HepG2 (cell line): ENCODE measurements at regions not wholly inside any gene's neighbourhood (a gene's known extent, or its start where the extent isn't known, plus 50 kb on each side); places are given as distances from the start of the nearest gene placed in this dataset.

Experiments used
- ATAC-seq: fragments of 200-7000 bp; cut with Tn5 transposase; 3 replicates; pipeline ENCODE4 v1.9.1; 2020; ENCODE audit warnings: mild to moderate bottlenecking, moderate library complexity
- BruUV-seq: library from RNA; stranded (reverse); fragments of 400-500 nt; replicated peaks from 2 replicates; lab custom pipeline; 2021; lab: Mats Ljungman, UMichigan
- CTCF ChIA-PET: fragments of 300-600 bp; formaldehyde crosslinking; extraction: SDS; loops from one replicate; lab custom pipeline; 2021; ENCODE audit warnings: low total read pairs, inconsistent platforms, low intra/inter-chr PET ratio; lab: Yijun Ruan, JAX
- POLR2A ChIA-PET: fragments of 350-600 bp; sonication (Branson Sonifier 250); formaldehyde crosslinking; loops from one replicate; lab custom pipeline; 2020; ENCODE audit warnings: antibody characterized with exemption, inconsistent platforms; lab: Yijun Ruan, JAX
- DNase-seq: peaks from one replicate; pipeline ENCODE4 v3.0.0-alpha.2; 2015; ENCODE audit warnings: low spot score
- FAIRE-seq: peaks from 3 replicates; lab custom pipeline; 2011; peaks lifted over from hg19 to GRCh38; lab: Jason Lieb, UNC
- H2AFZ ChIP-seq: one replicate; pipeline ENCODE4 v1.6.1; 2011; ENCODE audit warnings: low read length, inconsistent platforms
- H3K27ac ChIP-seq: fragments of 300-600 bp; 3 replicates; pipeline ENCODE4 v1.8.0; 2011; ENCODE audit warnings: mixed run types, mild to moderate bottlenecking, mixed read lengths, low read length, inconsistent platforms; ENCODE audit not compliant: insufficient read depth; ENCODE audit errors: extremely low read length
- H3K27me3 ChIP-seq, 2 experiments: fragments of 200-600 bp in 1 of 2; 2 replicates in 1 of 2; 3 replicates in 1 of 2; pipeline versions ENCODE4 v1.6.0 to v1.8.0; 2011; ENCODE audit warnings: low read length in 2 of 2, mild to moderate bottlenecking in 2 of 2, moderate library complexity in 2 of 2, inconsistent platforms in 1 of 2; ENCODE audit not compliant: insufficient read depth in 2 of 2, control insufficient read depth in 1 of 2
- H3K36me3 ChIP-seq, 2 experiments: fragments of 200-600 bp in 1 of 2; replicated peaks in 1 of 2; 2 replicates in 1 of 2; 3 replicates in 1 of 2; pipeline versions ENCODE4 v1.5.1 to v1.8.0; 2011; ENCODE audit warnings: low read length in 2 of 2, inconsistent platforms in 1 of 2; ENCODE audit not compliant: insufficient read depth in 2 of 2, control insufficient read depth in 1 of 2
- H3K4me1 ChIP-seq: 2 replicates; pipeline ENCODE4 v1.5.1; 2012; ENCODE audit warnings: low read length, inconsistent platforms; ENCODE audit not compliant: insufficient read depth
- H3K4me2 ChIP-seq: 2 replicates; pipeline ENCODE4 v1.6.0; 2011; ENCODE audit warnings: low read depth, low read length, inconsistent platforms
- H3K4me3 ChIP-seq, 3 experiments: fragments of 200-600 bp in 1 of 3; sonication (generic), shearing (Covaris generic) in 1 of 3; replicated peaks in 1 of 3; 2 replicates each; pipeline ENCODE4 v1.5.1; 2011 to 2016; ENCODE audit warnings: low read length in 3 of 3, inconsistent platforms in 2 of 3, low read depth in 2 of 3, mild to moderate bottlenecking in 2 of 3, control low read depth in 1 of 3, mixed read lengths in 1 of 3; ENCODE audit not compliant: insufficient read depth in 1 of 3
- H3K79me2 ChIP-seq: one replicate; pipeline ENCODE4 v1.6.1; 2011; ENCODE audit warnings: low read length, inconsistent platforms; ENCODE audit not compliant: insufficient read depth
- H3K9ac ChIP-seq: 2 replicates; pipeline ENCODE4 v1.6.0; 2011; ENCODE audit warnings: mild to moderate bottlenecking, low read depth, low read length, inconsistent platforms; ENCODE audit not compliant: insufficient read depth
- H3K9me3 ChIP-seq: 2 replicates; pipeline ENCODE4 v1.5.1; 2012; ENCODE audit warnings: mild to moderate bottlenecking, low read length
- H4K20me1 ChIP-seq: 2 replicates; pipeline ENCODE4 v1.6.0; 2011; ENCODE audit warnings: inconsistent platforms, mild to moderate bottlenecking, low read length, moderate library complexity; ENCODE audit not compliant: insufficient read depth
- ASH2L ChIP-seq: fragments of 300-600, 200-600 bp; sonication (generic); IDR thresholded peaks from 2 replicates; pipeline ENCODE4 v1.7.0; 2017; ENCODE audit warnings: low read depth, mild to moderate bottlenecking, moderate library complexity, mixed read lengths, low read length; ENCODE audit not compliant: insufficient read length
- PRDM4 ChIP-seq: sonication (generic); formaldehyde crosslinking; IDR thresholded peaks from 2 replicates; pipeline ENCODE4 v1.9.0; 2021; ENCODE audit warnings: missing genetic modification reagents, borderline replicate concordance
- RFXAP ChIP-seq: sonication (generic); formaldehyde crosslinking; IDR thresholded peaks from 2 replicates; pipeline ENCODE4 v1.4.0; 2020; ENCODE audit warnings: missing genetic modification reagents, borderline replicate concordance
- WGBS: methylation state at CpG from one replicate; pipeline ENCODE4 v1.1.6; 2017; ENCODE audit warnings: low lambda C conversion rate; 5-methylcytosine and 5-hydroxymethylcytosine counted together
- in situ Hi-C: cut with HindIII; loops from 2 replicates; pipeline ENCODE4 v1.10.0; 2017; ENCODE audit warnings: low pct_unique_long_range_greater_than_20kb; ENCODE audit not compliant: extremely low pct_ligation_motif_present
- intact Hi-C: fragments of 100-400 bp; cut with micrococcal nuclease; formaldehyde crosslinking; loops from one replicate; pipeline ENCODE4 v1.10.0; 2022; ENCODE audit not compliant: unreplicated experiment

DNA sequence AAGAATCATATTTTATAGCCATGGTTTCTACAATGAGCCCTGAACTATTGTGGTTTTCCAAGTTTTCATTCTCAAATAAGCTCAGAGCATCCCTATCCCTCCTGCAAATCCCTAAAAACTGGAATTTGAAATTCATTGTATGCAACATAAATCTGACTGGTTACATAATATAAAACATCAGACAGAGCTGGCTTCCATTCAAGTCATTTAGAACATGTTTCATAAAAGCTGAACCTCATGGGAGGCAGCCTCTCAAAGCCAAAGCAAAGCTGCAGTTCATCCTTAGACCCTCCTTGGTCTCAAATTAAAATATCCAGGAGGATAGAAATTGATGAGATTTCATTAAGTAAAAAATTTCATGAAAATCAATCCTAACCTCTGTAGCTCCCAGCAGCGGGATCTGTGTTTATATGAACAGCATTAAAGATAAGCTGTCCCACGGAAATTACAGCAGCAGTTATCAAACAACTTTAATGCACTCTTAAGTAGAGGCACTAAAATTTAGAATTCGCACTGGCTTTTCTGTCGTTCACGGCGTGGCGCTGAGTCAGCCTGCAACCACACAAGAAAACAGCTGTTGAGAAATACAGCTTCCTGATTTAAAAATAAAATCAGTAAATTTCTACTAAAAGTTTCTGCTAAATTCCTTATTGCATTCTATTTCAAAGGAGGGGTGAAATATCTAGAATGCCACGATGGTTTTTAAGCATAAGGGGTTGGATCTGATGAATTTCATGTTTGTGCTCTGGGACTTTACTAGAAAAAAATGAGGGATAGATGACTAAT is 99.9 kb upstream of the TIAM1 start:
- Histone ChIP-seq H3K36me3 (no peaks in the 10 kb centered on the region), H3K9ac (no peak overlapping the region), H4K20me1 (no peaks in the 10 kb centered on the region), H3K27me3 (no peaks in the 10 kb centered on the region; a peak in 1 of 5 replicates), H3K9me3 (peaks cover 21% of the 10 kb centered on the region), H3K4me2 (no peak overlapping the region), H3K27ac (no peak overlapping the region), H3K79me2 (no peaks in the 10 kb centered on the region), H3K4me3 (no peak overlapping the region), H2AFZ (no peak overlapping the region), H3K4me1 (no peaks in the 10 kb centered on the region)
- ChIA-PET POLR2A (no interaction called here), CTCF (no interaction called here)
- no TSS peak for BruUV-seq
- intact Hi-C loops = no loop called here
- WGBS = 41% methylated on average over 8 of the region's 8 CpGs
- FAIRE-seq = no peak
- DNase-seq = no peak
- TF ChIP-seq ASH2L = no peak
- TF ChIP-seq RFXAP = no peak
- in situ Hi-C loops = no loop called here
- no peak for ATAC-seq

GRCh38 chr21:31442339-31442738 is 98.3 kb upstream of the TIAM1 start:
- no peaks in the 10 kb centered on the region for H3K27me3 ChIP-seq
- no peaks in the 10 kb centered on the region for H3K79me2 ChIP-seq
- no TSS peak for BruUV-seq
- ATAC-seq (no peak), FAIRE-seq (no peak), DNase-seq (no peak)
- H3K36me3 ChIP-seq = no peaks in the 10 kb centered on the region
- in situ Hi-C loops = no loop called here
- no peak overlapping the region for H3K4me2 ChIP-seq
- no peak for TF ChIP-seq PRDM4 (CRISPR knock-in tag)
- 62% methylated on average over 6 of the region's 6 CpGs for WGBS
- no peak overlapping the region for H3K4me3 ChIP-seq
- POLR2A ChIA-PET = no interaction called here
- intact Hi-C loops = no loop called here
- no peaks in the 10 kb centered on the region for H4K20me1 ChIP-seq
- H3K9ac ChIP-seq = no peak overlapping the region
- H2AFZ ChIP-seq = no peak overlapping the region
- CTCF ChIA-PET = no interaction called here
- H3K27ac ChIP-seq = no peak overlapping the region
- H3K4me1 ChIP-seq = no peaks in the 10 kb centered on the region
- H3K9me3 ChIP-seq = peaks cover 21% of the 10 kb centered on the region
